ENCODE measurements at regions not wholly inside any gene's neighbourhood (a gene's known extent, or its start where the extent isn't known, plus 50 kb on each side); places are given as distances from the start of the nearest gene placed in this dataset.
"Not testable (repeated sequence)": the region's sequence is repeated elsewhere in the genome, so short reads cannot be mapped to it uniquely, and the experiment has no call there.

GRCh38 chr16:85202631-85203461, 90.6 kb upstream of the CIBAR2 start:
- DNase-seq (ENCODE audit: low read depth), result no peak

- no peak for DNase-seq (ENCODE audit: low read depth)
These were observed 91.2 kb upstream of the CIBAR2 start for GRCh38 chr16:85203462-85203813.

GRCh38 chr16:85204242-85205010, 92.2 kb upstream of the CIBAR2 start:
- DNase-seq (ENCODE audit: low read depth), result no peak

GRCh38 chr16:85205257-85205656, 93.0 kb upstream of the CIBAR2 start:
- not testable (repeated sequence) for DNase-seq (ENCODE audit: low read depth)

GRCh38 chr16:85205747-85206471, 93.6 kb upstream of the CIBAR2 start:
- no peak for DNase-seq (ENCODE audit: low read depth)

GRCh38 chr16:85206472-85207356, 94.4 kb upstream of the CIBAR2 start:
- no peak for DNase-seq (ENCODE audit: low read depth)

DNA sequence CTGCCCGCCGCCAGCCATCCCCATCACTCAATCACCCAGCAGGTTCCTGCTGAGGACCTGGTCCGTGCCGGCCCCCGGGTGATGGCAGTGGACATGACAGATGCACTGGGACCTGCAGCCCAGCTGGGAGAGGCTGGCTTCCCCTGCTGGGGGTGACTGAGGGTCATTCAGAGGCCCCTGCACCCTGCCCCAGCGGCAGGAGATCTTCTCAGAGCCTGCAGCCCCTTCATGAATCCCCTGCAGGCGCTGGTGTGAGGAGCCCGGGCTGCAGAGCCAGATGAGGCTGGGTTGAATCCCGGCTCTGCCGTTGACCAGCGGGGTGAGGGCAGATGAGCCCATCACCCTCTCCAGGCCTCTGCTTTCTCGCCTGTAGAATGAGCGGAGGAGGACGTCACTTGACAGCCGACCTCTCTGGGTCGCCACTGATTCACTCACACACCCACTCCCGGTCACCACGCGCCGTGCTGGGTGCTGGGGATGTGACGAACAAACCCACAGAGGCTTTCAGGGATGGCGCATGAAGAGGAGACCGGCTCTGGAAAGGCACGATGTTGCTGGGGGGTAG, 95.2 kb upstream of the CIBAR2 start:
- no peak for DNase-seq (ENCODE audit: low read depth)

DNA sequence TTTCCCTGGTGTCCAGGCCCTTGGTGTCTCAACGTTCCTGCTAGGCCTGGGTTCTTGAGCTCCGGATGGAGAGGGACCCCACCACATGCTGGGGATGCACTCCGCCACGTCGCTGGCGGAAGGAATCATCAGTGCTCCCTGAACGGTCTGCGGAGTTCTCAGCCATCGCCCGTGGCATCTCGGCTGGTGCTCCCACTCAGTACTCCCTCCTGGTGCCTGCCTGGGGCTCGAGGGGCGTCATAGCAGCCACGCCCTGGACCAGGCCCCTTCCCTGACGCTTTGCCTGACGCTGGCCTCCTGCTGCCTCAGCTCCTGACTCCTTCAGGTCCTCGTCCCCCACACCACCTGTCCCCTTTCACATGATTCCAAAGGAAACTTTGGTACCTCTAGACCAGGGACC, 95.9 kb upstream of the CIBAR2 start:
- no peak for DNase-seq (ENCODE audit: low read depth)

DNA sequence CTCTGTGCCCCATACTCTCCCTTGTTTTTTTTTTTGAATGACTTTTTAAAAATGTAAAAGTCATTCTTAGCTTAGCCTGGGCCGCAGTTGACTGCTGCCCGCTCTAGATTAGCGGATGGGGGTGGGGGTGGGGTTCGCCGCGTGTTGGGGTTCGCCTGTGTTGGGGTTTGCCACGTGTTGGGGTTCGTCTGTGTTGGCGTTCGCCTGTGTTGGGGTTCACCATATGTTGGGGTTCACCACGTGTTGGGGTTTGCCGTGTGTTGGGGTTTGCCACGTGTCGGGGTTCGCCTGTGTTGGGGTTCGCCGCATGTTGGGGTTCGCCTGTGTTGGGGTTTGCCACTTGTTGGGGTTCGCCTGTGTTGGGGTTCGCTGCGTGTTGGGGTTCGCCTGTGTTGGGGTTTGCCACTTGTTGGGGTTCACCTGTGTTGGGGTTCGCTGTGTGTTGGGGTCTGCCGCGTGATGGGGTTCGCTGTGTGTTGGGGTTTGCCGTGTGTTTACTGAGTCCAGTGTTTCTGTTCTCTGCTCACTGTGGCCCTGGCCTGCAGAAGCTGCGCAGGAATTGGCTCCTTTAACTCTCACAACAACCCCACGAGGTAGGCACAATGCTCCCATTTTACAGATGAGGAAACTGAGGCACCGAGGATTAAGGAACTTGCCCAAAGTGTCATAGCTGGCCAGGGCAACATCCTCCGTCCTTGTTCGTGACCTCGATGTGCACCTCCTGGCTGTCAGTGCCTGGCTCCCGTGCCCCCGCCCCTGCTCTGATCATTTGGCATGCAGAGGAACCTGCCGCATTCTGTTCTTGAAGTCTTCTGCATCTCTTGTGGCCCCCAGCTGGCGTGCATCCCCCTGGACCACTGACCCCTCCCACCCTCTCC, 96.6 kb upstream of the CIBAR2 start:
- DNase-seq (ENCODE audit: low read depth), result no peak

DNA sequence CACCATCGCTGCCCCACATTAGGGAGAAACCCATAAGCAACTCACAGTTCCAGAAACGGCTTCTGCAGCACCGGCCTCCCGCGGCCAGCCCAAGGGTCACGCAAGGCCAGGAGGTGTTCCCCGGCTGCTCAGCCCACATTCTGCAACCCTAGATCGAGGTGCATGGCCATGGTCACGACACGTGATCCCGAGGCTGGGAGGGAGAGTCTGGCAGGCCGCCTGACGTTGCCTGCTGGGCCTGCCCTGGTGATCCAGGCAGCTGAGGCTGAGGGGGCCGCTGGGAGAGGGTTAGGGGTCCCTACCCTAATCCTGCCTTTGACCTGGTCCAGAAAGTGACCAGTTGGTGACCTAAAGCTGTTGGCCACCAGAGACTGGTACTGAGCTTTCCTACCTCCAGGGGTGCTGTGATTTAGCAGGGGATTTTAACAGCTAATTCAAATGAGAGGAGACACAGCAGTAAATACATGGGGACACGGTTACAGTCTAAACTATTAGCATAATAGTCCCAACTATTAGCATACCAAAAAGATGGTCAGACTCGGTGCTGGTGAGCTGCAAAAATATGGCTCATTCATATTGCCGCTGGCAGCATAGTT, 97.4 kb upstream of the CIBAR2 start:
- no peak for DNase-seq (ENCODE audit: low read depth)

- no peak for DNase-seq (ENCODE audit: low read depth)
These were observed 98.3 kb upstream of the CIBAR2 start for GRCh38 chr16:85210423-85211169.

GRCh38 chr16:85211271-85211801, 99.1 kb upstream of the CIBAR2 start:
- no peak for DNase-seq (ENCODE audit: low read depth)

DNA sequence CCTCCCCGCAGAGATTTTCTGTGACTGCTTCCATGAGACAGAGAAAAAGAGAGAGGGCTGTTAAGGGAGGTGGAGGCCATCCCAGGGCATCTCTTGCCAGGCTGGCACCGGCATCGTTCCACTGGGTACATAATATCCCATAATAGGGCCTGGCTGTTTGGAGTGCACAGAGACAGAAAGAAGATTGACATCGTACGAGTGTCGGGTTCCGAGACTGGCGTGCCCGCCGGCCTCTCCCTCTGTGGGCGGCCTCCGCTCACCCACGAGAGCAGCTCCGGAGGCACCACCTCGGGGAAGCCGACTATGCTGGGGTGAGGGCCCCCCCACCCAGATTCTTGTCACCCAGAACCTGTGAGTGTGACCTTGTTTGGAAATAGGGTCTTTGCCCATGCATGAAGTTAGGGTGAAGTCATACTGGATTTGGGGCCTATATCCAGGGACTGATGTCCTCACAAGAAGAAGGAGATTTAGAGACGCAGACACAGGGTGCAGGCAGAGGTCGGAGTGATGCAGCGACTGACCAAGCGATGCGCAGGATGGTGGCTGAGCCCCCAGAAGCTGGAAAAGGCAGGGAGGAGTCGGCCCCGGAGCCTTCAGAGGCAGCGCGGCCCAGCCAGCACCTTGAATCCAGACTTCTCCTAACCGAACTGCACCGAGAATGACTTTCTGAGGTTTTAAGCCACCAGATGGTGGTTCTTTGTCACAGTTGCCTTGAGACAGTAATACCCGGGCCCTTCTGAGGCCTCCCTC, 101.8 kb upstream of the CIBAR2 start:
- no peak for DNase-seq (ENCODE audit: low read depth)

- DNase-seq (ENCODE audit: low read depth), result no peak
These were observed 103.3 kb upstream of the CIBAR2 start for GRCh38 chr16:85215478-85216118.

DNA sequence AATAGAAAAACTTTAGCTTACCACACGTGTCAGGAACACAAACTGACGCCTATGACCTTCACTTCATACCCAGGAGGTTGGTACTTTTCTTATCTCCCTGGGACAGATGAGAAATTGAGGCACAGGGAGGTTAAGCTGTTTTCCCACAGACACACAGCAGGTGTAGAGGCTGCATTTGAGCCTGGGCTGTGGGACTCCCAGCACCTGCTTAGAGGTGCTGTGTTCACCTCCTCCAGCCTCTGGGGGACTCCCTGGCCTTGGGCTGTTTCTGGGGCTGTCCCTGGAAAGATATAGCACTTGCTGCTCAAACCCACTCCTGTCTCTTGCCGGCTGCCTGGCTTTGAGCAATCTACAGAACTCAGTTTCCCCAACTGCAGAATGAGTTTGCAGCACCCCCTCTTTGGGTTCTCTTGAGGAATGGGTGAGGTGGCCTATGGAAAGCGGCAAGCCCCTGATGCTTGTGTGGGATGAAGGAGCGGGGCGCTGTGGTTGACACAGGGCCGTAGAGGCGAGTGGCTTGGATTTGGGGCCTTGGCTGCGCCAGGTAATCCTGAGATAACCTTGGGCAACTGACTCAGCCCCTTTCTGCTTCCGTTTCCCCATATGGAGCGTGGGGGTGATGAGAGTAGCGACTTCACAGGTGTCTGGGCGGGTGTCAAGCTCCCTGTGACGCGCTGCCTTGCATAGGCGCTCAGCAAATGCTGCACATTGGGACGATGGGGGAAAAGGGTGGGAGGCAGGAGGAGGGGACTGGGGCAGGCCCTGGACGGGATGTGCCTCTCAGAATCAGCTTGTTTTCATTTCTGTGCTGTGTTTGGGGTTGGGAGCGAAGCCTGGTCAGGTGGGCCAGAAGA, 104.5 kb upstream of the CIBAR2 start:
- no peak for DNase-seq (ENCODE audit: low read depth)

DNA sequence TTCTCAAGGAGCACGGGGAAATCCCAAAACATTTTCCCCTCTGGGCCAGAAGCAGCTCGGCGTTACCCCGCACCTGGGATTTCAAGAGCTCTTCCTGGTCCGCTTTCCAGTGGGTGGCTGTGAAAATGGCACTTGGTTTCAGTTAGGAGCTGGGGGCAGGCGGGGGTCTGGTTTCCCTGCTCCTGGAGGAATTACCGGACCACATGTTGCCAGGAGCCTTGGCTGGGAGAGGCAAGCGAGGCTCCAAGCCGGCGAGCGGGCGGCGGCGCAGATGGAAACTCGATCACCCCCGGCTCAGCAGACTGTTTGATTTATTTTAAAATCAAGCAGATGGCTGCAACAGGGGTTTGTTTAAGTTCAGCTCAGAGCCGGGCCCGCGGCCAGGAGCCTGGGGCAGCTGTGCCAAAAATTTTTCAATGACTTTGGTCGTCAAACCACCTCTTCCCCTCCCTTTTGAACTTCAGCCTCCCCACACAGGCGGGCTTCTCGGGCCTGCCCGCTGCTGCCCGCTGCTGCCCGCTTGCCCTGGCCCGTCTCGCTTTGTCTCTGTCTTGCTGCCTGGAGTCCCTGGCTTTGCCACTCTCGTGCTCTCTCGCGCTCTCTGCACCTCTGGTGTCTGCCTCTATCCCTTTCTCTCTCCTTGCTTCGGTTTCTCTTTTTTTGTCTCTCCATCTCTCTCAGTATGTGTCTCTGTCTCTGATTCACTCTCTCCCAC, 108.0 kb upstream of the CIBAR2 start:
- DNase-seq (ENCODE audit: low read depth), result no peak
